OCI-LY3 (cell line): ENCODE measurements at regions not wholly inside any gene's neighbourhood (a gene's known extent, or its start where the extent isn't known, plus 50 kb on each side); places are given as distances from the start of the nearest gene placed in this dataset.
A peak's percentile ranks its signal among the peaks of the same experiment; 100 is the strongest.

ENCODE experiments used
- H2AFZ ChIP-seq: fragments of 200-600, 300-600 bp; shearing (Covaris generic); 2 replicates; pipeline ENCODE4 v1.6.0; 2014; ENCODE audit warnings: antibody characterized with exemption, low read depth, low read length
- H3K27ac ChIP-seq: fragments of 200-600, 300-600 bp; sonication (generic); 2 replicates; pipeline ENCODE4 v1.5.1; 2014; ENCODE audit warnings: mild to moderate bottlenecking, low read length, moderate library complexity, mixed read lengths
- H3K27me3 ChIP-seq: fragments of 200-600, 300-600 bp; sonication (generic); 2 replicates; pipeline ENCODE4 v1.6.1; 2014; ENCODE audit warnings: low read depth, low read length, mixed read lengths
- H3K36me3 ChIP-seq: fragments of 200-600, 300-600 bp; sonication (generic); replicated peaks from 2 replicates; pipeline ENCODE3; 2014; ENCODE audit warnings: low read depth, low read length, mixed read lengths
- H3K4me1 ChIP-seq: fragments of 300-600, 200-600 bp; sonication (generic); 2 replicates; pipeline ENCODE4 v1.6.1; 2014; ENCODE audit warnings: low read length, mixed read lengths
- H3K4me2 ChIP-seq: fragments of 200-600, 300-600 bp; sonication (generic); 2 replicates; pipeline ENCODE4 v1.6.1; 2014; ENCODE audit warnings: low read length, mixed read lengths
- H3K4me3 ChIP-seq: fragments of 300-600, 200-600 bp; sonication (generic); 2 replicates; pipeline ENCODE4 v1.5.1; 2014; ENCODE audit warnings: antibody characterized with exemption, mild to moderate bottlenecking, low read length, moderate library complexity
- H3K79me2 ChIP-seq: fragments of 300-600, 200-600 bp; shearing (Covaris generic); 2 replicates; pipeline ENCODE4 v1.6.1; 2014; ENCODE audit warnings: mild to moderate bottlenecking, low read length, mixed read lengths
- H3K9ac ChIP-seq: fragments of 300-600, 200-600 bp; shearing (Covaris generic); 2 replicates; pipeline ENCODE4 v1.6.0; 2014; ENCODE audit warnings: mild to moderate bottlenecking, low read length, moderate library complexity
- H3K9me3 ChIP-seq: fragments of 200-600, 300-600 bp; shearing (Covaris generic); 2 replicates; pipeline ENCODE4 v1.6.1; 2014; ENCODE audit warnings: low read length, mixed read lengths; ENCODE audit not compliant: insufficient read depth
- H4K20me1 ChIP-seq: fragments of 200-600, 300-600 bp; sonication (generic); 2 replicates; pipeline ENCODE4 v1.6.1; 2016; ENCODE audit warnings: low read length, mixed read lengths; ENCODE audit not compliant: insufficient read depth
- EZH2phosphoT487 ChIP-seq: fragments of 200-600 bp; shearing (Covaris generic); IDR thresholded peaks from 2 replicates; pipeline ENCODE4 v1.6.1; 2018; ENCODE audit warnings: antibody characterized with exemption, mixed run types, low read depth
- TF ChIP-seq, protein P1 (sequence below): fragments of 200-600, 300-600 bp; sonication (generic); IDR thresholded peaks from 2 replicates; pipeline ENCODE4 v1.5.1; 2014; ENCODE audit warnings: antibody characterized with exemption, low read length, low read depth

DNA sequence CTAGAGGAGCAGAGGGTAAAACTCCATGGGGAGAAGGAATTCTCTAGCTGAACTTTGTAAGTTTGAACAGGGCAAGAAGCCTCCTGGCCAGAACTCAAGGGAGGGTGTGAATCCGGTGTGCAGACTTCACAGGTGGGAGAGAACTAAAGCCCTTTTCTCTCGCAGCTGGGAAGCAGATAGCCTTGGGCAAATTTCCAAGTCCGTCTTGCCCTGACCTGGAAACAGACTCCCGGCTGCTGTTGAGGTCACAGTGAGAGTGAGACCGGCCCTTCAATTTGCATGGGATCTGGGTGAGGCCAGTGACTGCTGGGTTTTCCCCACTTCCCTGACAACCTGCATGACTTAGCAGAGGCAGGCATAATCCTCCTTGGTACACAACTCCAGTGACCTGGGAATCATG, 94.5 kb upstream of the ZNF827 start:
- peak overlapping the region; percentile 54 for H3K27ac ChIP-seq
- peak overlapping the region; percentile 47 for H3K9ac ChIP-seq
- no peaks in the 10 kb centered on the region for H4K20me1 ChIP-seq
- peak overlapping the region; percentile 75 for H2AFZ ChIP-seq
- no peaks in the 10 kb centered on the region for H3K36me3 ChIP-seq
- no peaks in the 10 kb centered on the region for H3K27me3 ChIP-seq
- H3K79me2 ChIP-seq = no peaks in the 10 kb centered on the region
- H3K9me3 ChIP-seq = no peaks in the 10 kb centered on the region
- peak overlapping the region; percentile 25 for H3K4me3 ChIP-seq
- peak overlapping the region; percentile 70 for H3K4me2 ChIP-seq
- no peak for TF ChIP-seq EZH2phosphoT487
- TF ChIP-seq, protein P1, sequence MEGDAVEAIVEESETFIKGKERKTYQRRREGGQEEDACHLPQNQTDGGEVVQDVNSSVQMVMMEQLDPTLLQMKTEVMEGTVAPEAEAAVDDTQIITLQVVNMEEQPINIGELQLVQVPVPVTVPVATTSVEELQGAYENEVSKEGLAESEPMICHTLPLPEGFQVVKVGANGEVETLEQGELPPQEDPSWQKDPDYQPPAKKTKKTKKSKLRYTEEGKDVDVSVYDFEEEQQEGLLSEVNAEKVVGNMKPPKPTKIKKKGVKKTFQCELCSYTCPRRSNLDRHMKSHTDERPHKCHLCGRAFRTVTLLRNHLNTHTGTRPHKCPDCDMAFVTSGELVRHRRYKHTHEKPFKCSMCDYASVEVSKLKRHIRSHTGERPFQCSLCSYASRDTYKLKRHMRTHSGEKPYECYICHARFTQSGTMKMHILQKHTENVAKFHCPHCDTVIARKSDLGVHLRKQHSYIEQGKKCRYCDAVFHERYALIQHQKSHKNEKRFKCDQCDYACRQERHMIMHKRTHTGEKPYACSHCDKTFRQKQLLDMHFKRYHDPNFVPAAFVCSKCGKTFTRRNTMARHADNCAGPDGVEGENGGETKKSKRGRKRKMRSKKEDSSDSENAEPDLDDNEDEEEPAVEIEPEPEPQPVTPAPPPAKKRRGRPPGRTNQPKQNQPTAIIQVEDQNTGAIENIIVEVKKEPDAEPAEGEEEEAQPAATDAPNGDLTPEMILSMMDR = no peak
- H3K4me1 ChIP-seq = peaks cover 53% of the 10 kb centered on the region

DNA sequence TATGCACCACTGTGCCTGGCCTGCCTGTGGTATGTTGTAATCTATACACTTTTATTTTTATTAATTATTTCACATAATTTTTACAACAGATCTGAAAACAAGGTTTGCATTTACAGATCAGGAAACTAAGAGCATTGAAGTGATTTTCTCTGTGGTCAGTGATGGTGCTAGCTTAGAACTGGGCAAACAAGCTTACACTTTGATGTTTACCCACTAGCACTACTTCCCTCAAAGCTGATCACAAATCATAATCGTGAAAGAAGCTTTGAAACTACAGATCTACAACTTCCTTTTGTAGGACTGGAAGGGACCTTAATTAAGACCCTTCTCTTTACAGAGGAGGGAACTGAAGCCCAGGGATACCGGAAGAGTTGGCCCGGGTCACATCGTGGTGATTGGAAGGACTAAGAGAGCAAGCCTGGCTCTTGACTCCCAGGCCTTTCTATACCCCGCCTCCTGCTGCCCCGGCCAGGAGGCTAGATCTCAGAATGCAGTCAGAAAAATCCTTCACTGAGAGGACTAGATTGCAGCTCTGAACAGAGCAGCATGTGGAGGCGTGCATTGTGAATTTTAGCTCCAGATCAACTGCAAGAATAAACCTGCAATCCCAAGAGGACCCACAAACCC, 93.7 kb upstream of the ZNF827 start:
- TF ChIP-seq EZH2phosphoT487 = no peak
- TF ChIP-seq, protein P1 = no peak
- H3K36me3 ChIP-seq = no peaks in the 10 kb centered on the region
- H3K9ac ChIP-seq = peak overlapping the region; percentile 47
- H4K20me1 ChIP-seq = no peaks in the 10 kb centered on the region
- H3K4me3 ChIP-seq = peak overlapping the region; percentile 25
- H2AFZ ChIP-seq = peak overlapping the region; percentile 75
- no peaks in the 10 kb centered on the region for H3K79me2 ChIP-seq
- peak overlapping the region; percentile 70 for H3K4me2 ChIP-seq
- H3K27ac ChIP-seq = peak overlapping the region; percentile 54
- H3K27me3 ChIP-seq = no peaks in the 10 kb centered on the region
- peaks cover 53% of the 10 kb centered on the region for H3K4me1 ChIP-seq
- H3K9me3 ChIP-seq = no peaks in the 10 kb centered on the region

DNA sequence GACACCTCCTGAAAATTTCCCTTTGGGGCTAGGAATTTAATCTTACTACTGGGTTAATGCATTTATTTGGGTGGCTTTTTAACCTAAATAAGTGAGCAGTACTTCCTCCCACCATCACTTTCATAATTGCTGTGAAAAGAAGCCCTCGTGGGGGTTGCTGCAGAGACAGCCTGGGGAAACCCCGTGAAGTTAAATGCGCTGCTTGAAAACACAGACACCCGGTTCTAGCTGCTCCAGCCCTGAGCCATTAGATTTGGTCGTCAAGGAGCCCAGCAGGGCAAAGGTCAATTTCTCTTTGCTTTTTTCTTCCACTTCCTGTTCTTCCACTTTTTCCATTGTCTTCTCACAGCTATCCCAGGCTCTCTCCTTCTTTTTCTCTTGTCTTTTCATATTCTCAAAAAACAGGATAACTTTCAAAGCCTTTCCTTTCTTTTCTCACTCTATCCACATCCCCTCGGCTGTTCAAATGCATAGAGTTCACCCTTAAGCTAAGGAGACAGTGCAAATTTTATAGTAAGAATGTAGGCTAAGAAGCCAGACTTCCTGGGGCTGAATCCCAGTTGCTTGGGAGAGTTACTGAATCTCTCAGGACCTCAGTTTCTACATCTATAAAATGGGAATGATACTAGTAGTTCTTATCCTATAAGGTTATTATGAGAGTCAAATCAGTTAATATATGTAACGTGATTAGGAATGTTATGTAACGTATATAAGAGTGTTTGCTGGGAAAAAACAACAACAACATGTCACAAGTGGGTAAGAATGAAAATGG, 91.5 kb upstream of the ZNF827 start:
- no peaks in the 10 kb centered on the region for H3K79me2 ChIP-seq
- peak overlapping the region; percentile 86 for H3K4me2 ChIP-seq
- no peaks in the 10 kb centered on the region for H3K27me3 ChIP-seq
- peaks cover 53% of the 10 kb centered on the region for H3K4me1 ChIP-seq
- peak overlapping the region; percentile 68 for H3K9ac ChIP-seq
- H4K20me1 ChIP-seq = no peaks in the 10 kb centered on the region
- no peaks in the 10 kb centered on the region for H3K9me3 ChIP-seq
- peak overlapping the region; percentile 77 for H3K27ac ChIP-seq
- H3K36me3 ChIP-seq = no peaks in the 10 kb centered on the region
- peak overlapping the region; percentile 45; the same call in 1 of the 2 replicates for H2AFZ ChIP-seq
- peak overlapping the region; percentile 64 for H3K4me3 ChIP-seq
- TF ChIP-seq, protein P1 = no peak

DNA sequence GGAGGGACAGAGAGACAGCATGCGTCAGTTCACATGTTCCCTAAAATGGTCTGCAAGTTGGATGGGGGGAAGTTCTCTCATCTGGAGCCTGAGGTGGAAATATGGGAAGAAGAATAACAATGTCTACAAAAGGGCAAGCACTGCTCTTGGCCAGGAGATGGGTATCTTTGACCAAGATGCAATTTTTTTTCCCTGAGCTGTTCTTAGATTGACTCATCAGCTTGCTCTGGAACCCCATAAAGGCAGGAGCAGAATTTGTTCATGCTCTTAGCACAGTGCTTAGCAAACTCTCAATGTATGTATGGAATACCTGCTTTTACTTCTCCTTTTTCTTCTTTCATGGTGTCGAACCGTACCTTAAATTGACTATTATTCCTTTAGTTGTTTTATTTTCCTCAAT, 90.5 kb upstream of the ZNF827 start:
- Histone ChIP-seq H3K4me2 (peak overlapping the region; percentile 86), H3K9me3 (no peaks in the 10 kb centered on the region), H3K9ac (peak overlapping the region; percentile 68), H3K4me1 (peaks cover 55% of the 10 kb centered on the region), H3K36me3 (no peaks in the 10 kb centered on the region), H3K27me3 (no peaks in the 10 kb centered on the region), H3K79me2 (no peaks in the 10 kb centered on the region), H3K27ac (peak overlapping the region; percentile 77), H3K4me3 (peak overlapping the region; percentile 64), H4K20me1 (no peaks in the 10 kb centered on the region), H2AFZ (no peak overlapping the region)
- no peak for TF ChIP-seq EZH2phosphoT487
- TF ChIP-seq, protein P1 = peak; percentile 87
